HG02678 (cell line): ENCODE measurements at regions not wholly inside any gene's neighbourhood (a gene's known extent, or its start where the extent isn't known, plus 50 kb on each side); places are given as distances from the start of the nearest gene placed in this dataset.
"Not testable (repeated sequence)": the region's sequence is repeated elsewhere in the genome, so short reads cannot be mapped to it uniquely, and the experiment has no call there.

Source experiments
- ATAC-seq: cut with Tn5 transposase; IDR thresholded peaks from one replicate; pipeline ENCODE4 v1.9.1; 2021; ENCODE audit warnings: mild to moderate bottlenecking, moderate library complexity; ENCODE audit not compliant: unreplicated experiment

DNA sequence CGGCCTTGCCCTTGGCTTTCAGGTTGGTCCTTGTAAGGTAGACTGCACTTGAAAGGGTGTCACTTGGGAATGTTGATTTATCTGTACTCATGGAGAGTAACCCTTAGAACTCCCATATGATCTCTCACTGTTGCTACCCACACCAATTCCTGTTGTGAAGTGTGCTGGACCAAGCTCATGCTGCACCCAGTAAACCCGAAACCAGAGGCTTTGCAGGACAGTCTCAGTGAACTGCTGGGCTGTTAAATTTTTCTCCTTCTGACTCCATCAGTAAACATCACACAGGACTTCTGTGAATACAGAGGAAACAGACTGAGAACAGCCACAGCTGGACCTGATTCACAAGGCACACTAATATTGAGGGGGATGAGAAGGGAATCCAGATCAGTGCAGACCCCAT is 783.0 kb downstream of the TMEM121 start:
- ATAC-seq = peak; percentile 27

- ATAC-seq = no peak
Measured at GRCh38 chr14:106315436-106315835, 789.1 kb downstream of the TMEM121 start.

GRCh38 chr14:106317593-106317992 is 791.2 kb downstream of the TMEM121 start:
- no peak for ATAC-seq

- no peak for ATAC-seq
Measured at GRCh38 chr14:106318700-106319099, 792.3 kb downstream of the TMEM121 start.

DNA sequence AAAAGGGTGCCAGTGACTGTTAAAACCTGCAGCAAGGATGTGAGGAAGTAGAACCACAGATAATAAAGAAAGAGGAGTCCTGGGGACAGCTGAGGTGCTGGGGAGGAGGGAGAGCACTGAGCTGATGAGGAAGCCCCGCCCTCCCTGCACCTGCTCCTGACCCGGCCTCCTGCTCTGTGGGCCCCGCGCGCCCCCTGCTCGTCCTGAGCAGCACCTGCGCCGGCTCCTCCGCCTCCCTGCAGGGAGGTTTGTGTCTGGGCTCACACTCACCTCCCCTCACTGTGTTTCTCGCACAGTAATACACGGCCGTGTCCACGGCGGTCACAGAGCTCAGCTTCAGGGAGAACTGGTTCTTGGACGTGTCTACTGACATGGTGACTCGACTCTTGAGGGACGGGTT is 797.6 kb downstream of the TMEM121 start:
- ATAC-seq = not testable (repeated sequence)

DNA sequence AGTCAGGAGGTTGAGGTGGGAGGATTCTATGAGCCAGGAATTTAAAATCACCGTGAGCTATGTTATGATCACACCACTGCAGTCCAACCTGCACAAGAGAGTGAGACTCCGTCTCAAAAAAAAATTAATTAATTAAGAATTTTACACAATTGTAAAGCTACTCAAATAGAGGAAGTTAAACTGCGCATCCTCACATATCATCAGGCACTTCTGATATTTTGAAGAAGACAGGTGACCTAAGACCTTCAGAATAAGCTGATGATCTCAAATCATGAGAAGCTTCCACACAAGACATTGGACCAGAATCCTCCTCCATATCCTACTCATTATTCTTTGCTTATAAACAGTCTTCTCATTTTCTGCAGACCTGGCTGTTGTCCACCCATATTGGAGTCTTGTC is 800.9 kb downstream of the TMEM121 start:
- no peak for ATAC-seq

DNA sequence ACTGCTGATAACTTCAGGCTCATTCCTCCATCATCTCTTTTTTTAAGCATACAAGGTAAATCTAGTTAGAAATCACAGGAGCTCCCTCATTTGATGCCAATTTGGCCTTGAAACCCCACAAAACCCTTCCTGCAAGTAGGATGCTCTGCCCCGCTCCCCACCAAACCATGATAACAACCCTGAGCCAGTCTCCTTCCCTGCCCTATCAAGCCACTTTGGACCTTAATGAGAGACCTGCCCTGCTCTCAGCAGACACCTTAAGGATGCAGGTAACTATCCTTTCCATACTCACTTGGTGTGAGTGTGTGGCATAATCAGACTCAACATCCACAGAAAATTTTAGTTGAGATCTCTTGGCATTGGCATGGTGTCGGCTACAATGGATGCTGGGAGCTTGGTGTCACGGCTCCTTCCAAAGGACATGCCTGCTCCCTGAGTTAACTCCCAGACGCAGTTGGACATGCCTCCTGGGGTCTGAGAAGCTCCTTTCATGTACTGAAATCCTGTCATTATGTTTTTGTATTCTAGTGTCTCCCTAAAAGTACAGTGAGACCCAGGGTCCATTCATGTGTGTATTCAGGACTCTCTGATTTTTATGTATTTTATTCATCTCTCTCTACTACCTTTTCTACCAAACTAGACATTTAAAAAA is 801.4 kb downstream of the TMEM121 start:
- ATAC-seq = not testable (repeated sequence)

GRCh38 chr14:106329243-106329642 is 802.9 kb downstream of the TMEM121 start:
- ATAC-seq = not testable (repeated sequence)

DNA sequence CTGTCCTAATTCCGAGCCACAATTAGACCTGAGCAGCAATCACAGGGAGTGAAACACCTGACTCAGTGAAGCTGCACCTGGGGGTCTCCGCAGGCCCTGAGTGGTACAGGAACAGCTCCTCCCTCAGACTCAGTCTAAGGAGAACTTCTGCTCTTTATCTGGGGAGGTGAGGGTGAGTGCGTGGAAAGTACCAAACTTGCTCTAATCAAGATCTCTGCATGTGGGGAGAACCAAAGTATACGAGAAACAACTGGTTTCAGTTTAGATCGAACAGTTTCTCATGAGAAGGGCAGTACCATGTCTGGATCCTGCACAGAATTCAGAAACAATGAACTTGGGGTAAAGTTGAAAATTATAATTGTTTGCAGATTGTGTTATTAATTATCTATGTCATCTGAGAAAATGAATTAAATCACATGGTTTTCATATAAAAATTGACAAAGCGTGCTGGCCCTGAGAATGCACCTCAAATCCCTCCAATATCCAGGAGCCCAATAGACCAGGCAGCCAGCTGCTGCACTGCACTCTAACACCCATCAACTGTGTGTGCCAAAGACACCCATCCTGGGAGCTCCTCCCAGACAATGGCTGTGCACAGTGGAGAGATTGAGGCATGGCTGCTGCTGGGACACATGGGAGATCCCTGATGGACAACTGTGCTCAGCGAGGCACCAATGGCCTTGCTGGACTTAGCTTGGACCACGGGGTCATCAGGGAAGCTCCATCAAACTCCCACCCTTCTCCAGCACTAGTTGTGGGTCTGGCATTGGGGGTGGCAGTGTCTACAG is 803.8 kb downstream of the TMEM121 start:
- not testable (repeated sequence) for ATAC-seq

- not testable (repeated sequence) for ATAC-seq
Measured at GRCh38 chr14:106334428-106335109, 808.2 kb downstream of the TMEM121 start.

- not testable (repeated sequence) for ATAC-seq
Measured at GRCh38 chr14:106335110-106335429, 808.7 kb downstream of the TMEM121 start.

DNA sequence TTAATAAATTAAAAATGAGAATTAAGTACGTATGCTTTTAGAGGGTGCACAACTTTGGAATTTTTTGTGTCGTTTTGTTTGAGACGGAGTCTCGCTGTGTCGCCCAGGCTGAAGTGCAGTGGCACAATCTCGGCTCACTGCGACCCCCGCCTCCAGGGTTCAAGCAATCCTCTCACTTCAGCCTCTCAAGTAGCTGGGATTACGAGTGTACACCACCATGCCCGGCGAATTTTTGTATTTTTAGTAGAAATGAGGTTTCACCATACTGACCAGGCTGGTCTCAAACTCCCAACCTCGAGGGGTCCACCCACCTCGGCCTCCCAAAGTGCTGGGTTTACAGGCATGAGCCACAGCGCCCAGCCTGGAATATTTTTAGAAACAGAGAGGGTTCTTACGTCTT is 812.4 kb downstream of the TMEM121 start:
- ATAC-seq = not testable (repeated sequence)

DNA sequence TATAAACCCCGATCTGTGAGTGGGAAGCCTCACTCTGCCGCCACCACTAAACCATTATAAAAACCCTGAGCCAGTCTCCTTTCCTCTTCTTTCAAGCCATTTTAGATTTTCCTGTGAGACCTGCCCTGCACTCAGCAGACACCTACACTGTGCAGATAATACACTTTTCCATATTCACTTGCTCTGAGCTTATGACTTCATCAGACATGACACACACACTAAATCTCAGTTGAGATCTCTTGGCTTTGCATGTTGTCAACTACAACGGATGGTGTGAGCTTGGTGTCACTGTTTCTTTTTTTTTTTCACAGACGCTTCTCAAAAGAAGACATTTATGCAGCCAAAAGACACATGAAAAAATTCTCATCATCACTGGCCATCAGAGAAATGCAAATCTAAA is 814.3 kb downstream of the TMEM121 start:
- not testable (repeated sequence) for ATAC-seq

DNA sequence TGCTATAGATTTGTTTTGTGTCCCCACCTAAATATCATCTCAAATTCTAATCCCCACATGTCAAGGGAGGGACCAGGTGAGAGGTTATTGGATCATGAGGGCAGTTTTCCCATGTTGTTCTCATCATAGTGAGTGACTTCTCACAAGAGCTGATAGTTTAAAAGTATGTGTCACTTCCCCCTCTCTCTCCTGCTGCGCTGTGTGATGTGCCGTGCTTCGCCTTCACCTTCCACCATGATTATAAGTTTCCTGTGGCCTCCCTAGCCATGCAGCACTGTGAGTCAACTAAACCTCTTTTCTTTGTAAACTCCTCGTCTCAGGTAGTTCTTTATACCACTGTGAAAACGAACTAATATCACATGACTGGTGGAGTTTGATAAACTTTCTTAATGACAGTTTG is 814.8 kb downstream of the TMEM121 start:
- ATAC-seq = not testable (repeated sequence)

GRCh38 chr14:106343626-106344025 is 817.2 kb downstream of the TMEM121 start:
- ATAC-seq = no peak

GRCh38 chr14:106344065-106344614 is 817.8 kb downstream of the TMEM121 start:
- ATAC-seq = not testable (repeated sequence)

GRCh38 chr14:106344791-106345479 is 818.6 kb downstream of the TMEM121 start:
- not testable (repeated sequence) for ATAC-seq

- ATAC-seq = no peak
Measured at GRCh38 chr14:106346084-106346483, 819.7 kb downstream of the TMEM121 start.

DNA sequence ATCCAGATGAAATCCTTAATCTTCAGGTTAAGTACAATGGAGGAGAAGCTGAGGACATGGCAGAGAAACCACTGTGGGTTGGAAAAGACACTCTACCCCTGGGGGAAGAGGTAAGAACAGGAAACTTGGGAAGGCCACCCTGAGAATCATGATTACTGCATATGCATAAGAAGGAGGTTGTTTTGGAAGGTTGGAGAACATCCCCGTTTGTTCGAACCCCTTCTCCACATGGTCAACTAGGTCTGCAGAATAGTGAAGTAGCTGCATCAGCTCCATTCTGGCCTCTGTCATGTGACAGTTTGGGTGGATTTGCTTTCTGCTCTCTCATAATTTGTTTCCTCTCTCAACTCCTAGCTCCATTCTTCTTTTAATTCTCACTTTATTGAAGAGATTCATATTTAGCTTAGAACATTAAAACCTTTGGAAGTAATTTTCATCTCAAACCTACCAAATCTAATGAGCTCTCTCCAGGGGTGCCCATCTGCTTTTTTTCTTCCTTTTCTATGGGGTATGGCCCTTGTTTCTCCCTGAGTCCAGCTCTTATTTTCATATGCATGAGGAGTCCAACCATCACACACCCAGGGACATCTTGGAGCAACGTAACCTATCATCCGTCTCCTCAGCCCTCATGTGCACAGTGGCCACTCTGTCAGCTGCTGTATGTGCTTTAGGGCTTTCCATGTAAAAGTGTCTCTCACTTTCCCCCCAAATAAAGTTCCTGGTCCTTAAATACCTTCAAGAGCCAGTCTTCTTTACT is 820.3 kb downstream of the TMEM121 start:
- no peak for ATAC-seq

- no peak for ATAC-seq
Measured at GRCh38 chr14:106347291-106347778, 821.0 kb downstream of the TMEM121 start.
